Kidney epithelial cell (primary cell): ENCODE measurements at regions not wholly inside any gene's neighbourhood (a gene's known extent, or its start where the extent isn't known, plus 50 kb on each side); places are given as distances from the start of the nearest gene placed in this dataset.

Experiments
- DNase-seq: peaks from one replicate; pipeline ENCODE4 v3.0.0-alpha.2; 2010; ENCODE audit warnings: low read depth
- H3K27me3 ChIP-seq: 2 replicates; pipeline ENCODE4 v1.6.0; 2011; ENCODE audit warnings: low read length; ENCODE audit not compliant: control insufficient read depth, insufficient read depth
- H3K36me3 ChIP-seq: 2 replicates; pipeline ENCODE4 v1.5.1; 2011; ENCODE audit warnings: low read length; ENCODE audit not compliant: control insufficient read depth, insufficient read depth
- H3K4me3 ChIP-seq: 2 replicates; pipeline ENCODE4 v1.5.1; 2011; ENCODE audit warnings: low read depth, mild to moderate bottlenecking, control low read depth, low read length
- CTCF ChIP-seq: IDR thresholded peaks from 2 replicates; pipeline ENCODE4 v1.5.1; 2011; ENCODE audit warnings: mild to moderate bottlenecking, moderate library complexity, low read length, control low read depth, inconsistent platforms; ENCODE audit not compliant: insufficient read depth, poor library complexity, severe bottlenecking

- H3K4me3 ChIP-seq: no peak overlapping the region
- peak; percentile 5 for DNase-seq
- TF ChIP-seq CTCF: no peak
- no peaks in the 10 kb centered on the region for H3K36me3 ChIP-seq
- H3K27me3 ChIP-seq: no peaks in the 10 kb centered on the region
Measured at GRCh38 chr5:30279237-30279636, 914.2 kb upstream of the CDH6 start.

- no peak overlapping the region for H3K4me3 ChIP-seq
- H3K27me3 ChIP-seq: no peaks in the 10 kb centered on the region
- no peak for DNase-seq
- TF ChIP-seq CTCF: no peak
- H3K36me3 ChIP-seq: no peaks in the 10 kb centered on the region
Measured at GRCh38 chr5:30267026-30267425, 926.5 kb upstream of the CDH6 start.

GRCh38 chr5:30239331-30240022, 954.0 kb upstream of the CDH6 start:
- no peak overlapping the region for H3K4me3 ChIP-seq
- no peaks in the 10 kb centered on the region for H3K27me3 ChIP-seq
- TF ChIP-seq CTCF: no peak
- no peak for DNase-seq
- no peaks in the 10 kb centered on the region for H3K36me3 ChIP-seq

- no peak for DNase-seq
- no peak overlapping the region for H3K4me3 ChIP-seq
- no peaks in the 10 kb centered on the region for H3K36me3 ChIP-seq
- no peak for TF ChIP-seq CTCF
- no peaks in the 10 kb centered on the region for H3K27me3 ChIP-seq
Measured at GRCh38 chr5:30237189-30237588, 956.3 kb upstream of the CDH6 start.

GRCh38 chr5:30209755-30210154, 983.7 kb upstream of the CDH6 start:
- Histone ChIP-seq H3K27me3 (no peaks in the 10 kb centered on the region), H3K4me3 (no peak overlapping the region), H3K36me3 (no peaks in the 10 kb centered on the region)
- no peak for DNase-seq
- no peak for TF ChIP-seq CTCF

GRCh38 chr5:30197662-30198061, 995.8 kb upstream of the CDH6 start:
- H3K27me3 ChIP-seq: no peaks in the 10 kb centered on the region
- no peaks in the 10 kb centered on the region for H3K36me3 ChIP-seq
- DNase-seq: no peak
- H3K4me3 ChIP-seq: no peak overlapping the region
- no peak for TF ChIP-seq CTCF
